ENCODE measurements at regions not wholly inside any gene's neighbourhood (a gene's known extent, or its start where the extent isn't known, plus 50 kb on each side); places are given as distances from the start of the nearest gene placed in this dataset.

DNA sequence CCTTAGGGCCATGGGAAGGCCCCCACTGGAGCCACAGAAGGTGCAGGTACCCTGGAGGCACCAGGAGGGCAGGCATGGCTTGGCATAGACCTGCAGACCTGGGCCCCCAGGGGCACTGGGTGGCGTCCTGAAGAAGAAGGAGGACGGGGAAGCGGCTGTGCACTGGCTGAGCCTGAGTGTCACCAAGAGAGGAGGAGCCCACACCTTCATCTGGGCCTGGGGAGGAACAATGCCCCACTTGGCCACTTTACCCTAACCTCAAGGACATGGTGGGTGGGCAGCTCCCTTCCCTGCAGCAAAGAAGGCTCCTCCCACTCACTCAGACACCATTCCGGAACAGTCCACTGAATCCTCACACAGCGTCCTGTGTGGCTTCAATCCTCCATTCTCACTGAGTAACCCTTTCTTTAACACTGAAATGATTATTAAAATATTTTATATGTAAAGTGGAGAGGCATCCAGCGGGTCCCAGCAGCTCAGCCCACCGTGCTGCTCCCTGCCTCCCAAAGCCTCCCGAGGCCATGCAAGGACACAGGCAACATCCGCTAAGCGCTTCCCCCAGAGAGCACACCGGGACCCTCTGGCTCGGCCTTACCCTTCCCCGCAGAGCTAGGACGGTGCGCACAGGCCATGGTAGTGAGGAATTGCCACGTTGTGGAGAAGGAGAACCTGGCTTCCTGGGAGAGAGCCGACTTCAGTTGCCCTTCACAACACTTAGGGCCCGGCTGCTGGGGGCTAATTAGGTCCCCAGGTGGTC lies 516.7 kb upstream of the MGMT start:
- no peak overlapping the region for H3K4me3 ChIP-seq

GRCh38 chr10:128950916-128951275 lies 516.1 kb upstream of the MGMT start:
- Histone ChIP-seq H3K4me1 (ENCODE audit: control insufficient read depth in 5 of 5, insufficient read depth in 5 of 5, low read length in 5 of 5) (no peaks in the 10 kb centered on the region), H3K36me3 (ENCODE audit: control insufficient read depth in 4 of 4, insufficient read depth in 4 of 4, low read length in 4 of 4) (no peaks in the 10 kb centered on the region), H3K9me3 (ENCODE audit: control insufficient read depth in 4 of 4, insufficient read depth in 3 of 4, low read length in 3 of 4) (peaks cover 0 to 3% (median 0%) of the 10 kb centered on the region in 4 donors), H3K27ac (ENCODE audit: low read depth in 1 of 2, low read length in 1 of 2) (no peak overlapping the region), H3K27me3 (ENCODE audit: control insufficient read depth in 3 of 3, insufficient read depth in 3 of 3, low read length in 2 of 3) (no peaks in the 10 kb centered on the region), H3K4me3 (no peak overlapping the region), H3K9ac (ENCODE audit: insufficient read depth in 1 of 2, low read length in 2 of 2) (no peak overlapping the region)
- DNase-seq (no peak), ATAC-seq (ENCODE audit: insufficient read depth, low FRiP score) (no peak)
- WGBS, 2 donors = 82 to 90% methylated on average over 4 of the region's 4 CpGs
- no peak for TF ChIP-seq CTCF (IDR thresholded peaks at IDR 0.05; ENCODE audit: control extremely low read depth, extremely low read depth)

More for the DNA sequence above, 516.7 kb upstream of the MGMT start:
- H3K9ac ChIP-seq (ENCODE audit: insufficient read depth in 1 of 2, low read length in 2 of 2) = no peak overlapping the region
- no peak for TF ChIP-seq CTCF (IDR thresholded peaks at IDR 0.05; ENCODE audit: control extremely low read depth, extremely low read depth)
- 88 to 89% methylated on average over 18 of the region's 18 CpGs for whole genome bisulfite sequencing, 2 donors
- peaks cover 0 to 3% (median 0%) of the 10 kb centered on the region in 4 donors for H3K9me3 ChIP-seq (ENCODE audit: control insufficient read depth in 4 of 4, insufficient read depth in 3 of 4, low read length in 3 of 4)
- no peak for DNase-seq
- no peak overlapping the region for H3K27ac ChIP-seq (ENCODE audit: low read depth in 1 of 2, low read length in 1 of 2)
- no peaks in the 10 kb centered on the region for H3K4me1 ChIP-seq (ENCODE audit: control insufficient read depth in 5 of 5, insufficient read depth in 5 of 5, low read length in 5 of 5)
- no peaks in the 10 kb centered on the region for H3K27me3 ChIP-seq (ENCODE audit: control insufficient read depth in 3 of 3, insufficient read depth in 3 of 3, low read length in 2 of 3)
- ATAC-seq (ENCODE audit: insufficient read depth, low FRiP score) = no peak
- H3K36me3 ChIP-seq (ENCODE audit: control insufficient read depth in 4 of 4, insufficient read depth in 4 of 4, low read length in 4 of 4) = no peaks in the 10 kb centered on the region

DNA sequence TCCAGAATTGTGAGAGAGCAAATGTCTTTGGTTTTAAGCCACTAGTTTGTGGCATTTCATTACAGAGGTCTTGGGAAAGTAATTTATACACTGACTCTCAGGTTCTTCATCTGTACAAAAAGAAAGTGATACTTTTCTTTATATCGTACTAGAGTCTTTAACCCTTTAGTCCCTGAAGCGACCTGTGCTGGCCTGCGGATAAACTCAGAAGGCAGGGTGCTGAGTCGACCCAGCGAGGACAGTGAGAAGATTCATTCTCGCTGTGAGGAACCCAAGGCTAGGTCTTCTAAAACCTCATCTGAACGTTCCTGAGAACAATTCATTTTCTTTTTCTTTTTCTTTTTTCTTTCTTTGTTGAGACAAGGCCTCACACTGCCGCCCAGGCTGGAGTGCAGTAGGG lies 514.2 kb upstream of the MGMT start:
- Histone ChIP-seq H3K27ac (ENCODE audit: low read depth in 1 of 2, low read length in 1 of 2) (no peak overlapping the region), H3K4me1 (ENCODE audit: control insufficient read depth in 5 of 5, insufficient read depth in 5 of 5, low read length in 5 of 5) (no peaks in the 10 kb centered on the region), H3K36me3 (ENCODE audit: control insufficient read depth in 4 of 4, insufficient read depth in 4 of 4, low read length in 4 of 4) (no peaks in the 10 kb centered on the region), H3K9ac (ENCODE audit: insufficient read depth in 1 of 2, low read length in 2 of 2) (no peak overlapping the region), H3K27me3 (ENCODE audit: control insufficient read depth in 3 of 3, insufficient read depth in 3 of 3, low read length in 2 of 3) (no peaks in the 10 kb centered on the region), H3K4me3 (no peak overlapping the region), H3K9me3 (ENCODE audit: control insufficient read depth in 4 of 4, insufficient read depth in 3 of 4, low read length in 3 of 4) (no peaks in the 10 kb centered on the region)
- WGBS, 2 donors = 93 to 94% methylated on average over 8 of the region's 8 CpGs
- no peak for TF ChIP-seq CTCF (IDR thresholded peaks at IDR 0.05; ENCODE audit: control extremely low read depth, extremely low read depth)
- ATAC-seq (ENCODE audit: insufficient read depth, low FRiP score) = no peak
- no peak for DNase-seq

GRCh38 chr10:128956149-128956548 lies 510.9 kb upstream of the MGMT start:
- DNase-seq (no peak), ATAC-seq (ENCODE audit: insufficient read depth, low FRiP score) (no peak)
- Histone ChIP-seq H3K27me3 (ENCODE audit: control insufficient read depth in 3 of 3, insufficient read depth in 3 of 3, low read length in 2 of 3) (no peaks in the 10 kb centered on the region), H3K9ac (ENCODE audit: insufficient read depth in 1 of 2, low read length in 2 of 2) (no peak overlapping the region), H3K36me3 (ENCODE audit: control insufficient read depth in 4 of 4, insufficient read depth in 4 of 4, low read length in 4 of 4) (no peaks in the 10 kb centered on the region), H3K9me3 (ENCODE audit: control insufficient read depth in 4 of 4, insufficient read depth in 3 of 4, low read length in 3 of 4) (no peaks in the 10 kb centered on the region), H3K4me1 (ENCODE audit: control insufficient read depth in 5 of 5, insufficient read depth in 5 of 5, low read length in 5 of 5) (no peaks in the 10 kb centered on the region), H3K27ac (ENCODE audit: low read depth in 1 of 2, low read length in 1 of 2) (no peak overlapping the region), H3K4me3 (no peak overlapping the region)
- TF ChIP-seq CTCF (IDR thresholded peaks at IDR 0.05; ENCODE audit: control extremely low read depth, extremely low read depth) = no peak
- 77 to 80% methylated on average over 1 of the region's 1 CpG for WGBS, 2 donors

Measured in lung (tissue), 11 donors.